Activated naive CD8-positive, alpha-beta T cell treated with anti-CD3 and anti-CD28 coated beads, Interleukin-2, amount 10 ng/mL, durations not matched to agents 7 days and 5 days (primary cell): ENCODE measurements at regions not wholly inside any gene's neighbourhood (a gene's known extent, or its start where the extent isn't known, plus 50 kb on each side); places are given as distances from the start of the nearest gene placed in this dataset.
"Not testable (repeated sequence)": the region's sequence is repeated elsewhere in the genome, so short reads cannot be mapped to it uniquely, and the experiment has no call there.

Experiments used
- ATAC-seq: fragments of 150-1000 bp; cut with Tn5 transposase; one replicate; pipeline ENCODE4 v1.10.0; 2021; ENCODE audit warnings: low read depth, moderate library complexity
- POLR2A ChIA-PET: fragments of 350-600 bp; sonication (Branson Sonifier 250); formaldehyde crosslinking; loops from one replicate; lab custom pipeline; 2021; ENCODE audit warnings: antibody characterized with exemption; lab: Charles Lee
- DNase-seq: peaks from one replicate; pipeline ENCODE4 v3.0.0; 2021
- H3K27ac Mint-ChIP-seq: one replicate; pipeline ENCODE4 v1.8.0; 2022; ENCODE audit warnings: mild to moderate bottlenecking, mixed read lengths
- H3K27me3 Mint-ChIP-seq: one replicate; pipeline ENCODE4 v1.8.0; 2022; ENCODE audit warnings: mild to moderate bottlenecking, moderate library complexity, mixed read lengths
- H3K36me3 Mint-ChIP-seq: one replicate; pipeline ENCODE4 v1.8.0; 2021; ENCODE audit warnings: mild to moderate bottlenecking, mixed read lengths
- H3K4me1 Mint-ChIP-seq: one replicate; pipeline ENCODE4 v1.8.0; 2021; ENCODE audit warnings: mixed read lengths
- H3K4me3 Mint-ChIP-seq: one replicate; pipeline ENCODE4 v1.8.0; 2022; ENCODE audit warnings: mild to moderate bottlenecking, moderate library complexity, mixed read lengths
- H3K9me3 Mint-ChIP-seq: one replicate; pipeline ENCODE4 v1.8.0; 2021; ENCODE audit warnings: mixed read lengths

GRCh38 chr10:124176349-124177179, 83.2 kb upstream of the CHST15 start:
- no peaks in the 10 kb centered on the region for H3K36me3 Mint-ChIP-seq
- H3K4me3 Mint-ChIP-seq: no peak overlapping the region
- peaks cover 6% of the 10 kb centered on the region for H3K27me3 Mint-ChIP-seq
- ATAC-seq: no peak
- peaks cover 7% of the 10 kb centered on the region for H3K4me1 Mint-ChIP-seq
- no peak overlapping the region for H3K27ac Mint-ChIP-seq
- no peak for DNase-seq
- no peaks in the 10 kb centered on the region for H3K9me3 Mint-ChIP-seq
- POLR2A ChIA-PET: no interaction called here

- Mint-ChIP-seq H3K27me3 (peaks cover 6% of the 10 kb centered on the region), H3K4me3 (no peak overlapping the region), H3K9me3 (no peaks in the 10 kb centered on the region), H3K36me3 (no peaks in the 10 kb centered on the region), H3K27ac (no peak overlapping the region), H3K4me1 (peaks cover 7% of the 10 kb centered on the region)
- ATAC-seq: peak; percentile 71
- POLR2A ChIA-PET: no interaction called here
- DNase-seq: peak; percentile 47
Observed at GRCh38 chr10:124175701-124176348, 82.4 kb upstream of the CHST15 start.

GRCh38 chr10:124174673-124175645, 81.6 kb upstream of the CHST15 start:
- DNase-seq (no peak), ATAC-seq (no peak)
- POLR2A ChIA-PET: no interaction called here
- H3K4me1 Mint-ChIP-seq: peaks cover 7% of the 10 kb centered on the region
- H3K36me3 Mint-ChIP-seq: no peaks in the 10 kb centered on the region
- H3K9me3 Mint-ChIP-seq: no peaks in the 10 kb centered on the region
- no peak overlapping the region for H3K4me3 Mint-ChIP-seq
- no peak overlapping the region for H3K27ac Mint-ChIP-seq
- peaks cover 6% of the 10 kb centered on the region for H3K27me3 Mint-ChIP-seq

- H3K9me3 Mint-ChIP-seq: no peaks in the 10 kb centered on the region
- no peaks in the 10 kb centered on the region for H3K36me3 Mint-ChIP-seq
- peaks cover 7% of the 10 kb centered on the region for H3K4me1 Mint-ChIP-seq
- H3K27ac Mint-ChIP-seq: no peak overlapping the region
- ATAC-seq: no peak
- POLR2A ChIA-PET: no interaction called here
- H3K4me3 Mint-ChIP-seq: no peak overlapping the region
- H3K27me3 Mint-ChIP-seq: peaks cover 6% of the 10 kb centered on the region
- DNase-seq: no peak
Observed at GRCh38 chr10:124174071-124174566, 80.7 kb upstream of the CHST15 start.

- Mint-ChIP-seq H3K9me3 (no peaks in the 10 kb centered on the region), H3K36me3 (no peaks in the 10 kb centered on the region), H3K4me1 (peaks cover 7% of the 10 kb centered on the region), H3K27me3 (peaks cover 6% of the 10 kb centered on the region), H3K27ac (no peak overlapping the region), H3K4me3 (no peak overlapping the region)
- no peak for DNase-seq
- no peak for ATAC-seq
- POLR2A ChIA-PET: no interaction called here
Observed at GRCh38 chr10:124173298-124173900, 80.0 kb upstream of the CHST15 start.

GRCh38 chr10:124172181-124172916, 79.0 kb upstream of the CHST15 start:
- Mint-ChIP-seq H3K27ac (no peak overlapping the region), H3K27me3 (peaks cover 6% of the 10 kb centered on the region)
- POLR2A ChIA-PET: no interaction called here

GRCh38 chr10:124171561-124171960, 78.2 kb upstream of the CHST15 start:
- H3K27ac Mint-ChIP-seq: no peak overlapping the region
- H3K27me3 Mint-ChIP-seq: peaks cover 6% of the 10 kb centered on the region
- H3K36me3 Mint-ChIP-seq: no peaks in the 10 kb centered on the region
- ATAC-seq: no peak
- no peak overlapping the region for H3K4me3 Mint-ChIP-seq
- POLR2A ChIA-PET: no interaction called here
- no peak for DNase-seq
- H3K4me1 Mint-ChIP-seq: peaks cover 7% of the 10 kb centered on the region
- no peaks in the 10 kb centered on the region for H3K9me3 Mint-ChIP-seq

More at GRCh38 chr10:124172181-124172916, 79.0 kb upstream of the CHST15 start:
- DNase-seq (no peak), ATAC-seq (no peak)
- Mint-ChIP-seq H3K4me3 (no peak overlapping the region), H3K9me3 (no peaks in the 10 kb centered on the region), H3K36me3 (no peaks in the 10 kb centered on the region), H3K4me1 (peaks cover 7% of the 10 kb centered on the region)

GRCh38 chr10:124170631-124171030, 77.2 kb upstream of the CHST15 start:
- no peaks in the 10 kb centered on the region for H3K4me1 Mint-ChIP-seq
- H3K27ac Mint-ChIP-seq: no peak overlapping the region
- POLR2A ChIA-PET: no interaction called here
- no peak overlapping the region for H3K4me3 Mint-ChIP-seq
- no peak for ATAC-seq
- no peak for DNase-seq
- H3K9me3 Mint-ChIP-seq: no peaks in the 10 kb centered on the region
- no peaks in the 10 kb centered on the region for H3K27me3 Mint-ChIP-seq
- no peaks in the 10 kb centered on the region for H3K36me3 Mint-ChIP-seq

- H3K4me1 Mint-ChIP-seq: no peaks in the 10 kb centered on the region
- H3K4me3 Mint-ChIP-seq: no peak overlapping the region
- H3K9me3 Mint-ChIP-seq: no peaks in the 10 kb centered on the region
- ATAC-seq: no peak
- no peak overlapping the region for H3K27ac Mint-ChIP-seq
- H3K36me3 Mint-ChIP-seq: no peaks in the 10 kb centered on the region
- no peak for DNase-seq
- peaks cover 5% of the 10 kb centered on the region for H3K27me3 Mint-ChIP-seq
- POLR2A ChIA-PET: interaction anchor here (0.7 kb wide), 1 partner anchor 27 kb away, joined by 3 read pairs; no protein-coding TSS in a partner anchor
Observed at GRCh38 chr10:124168991-124169802, 75.8 kb upstream of the CHST15 start.

- ATAC-seq: no peak
- no peaks in the 10 kb centered on the region for H3K9me3 Mint-ChIP-seq
- no peaks in the 10 kb centered on the region for H3K36me3 Mint-ChIP-seq
- POLR2A ChIA-PET: no interaction called here
- no peak overlapping the region for H3K27ac Mint-ChIP-seq
- H3K4me1 Mint-ChIP-seq: no peaks in the 10 kb centered on the region
- no peak for DNase-seq
- H3K27me3 Mint-ChIP-seq: peaks cover 9% of the 10 kb centered on the region
- H3K4me3 Mint-ChIP-seq: no peak overlapping the region
Observed at GRCh38 chr10:124168581-124168980, 75.2 kb upstream of the CHST15 start.

- DNase-seq, H3K27ac Mint-ChIP-seq, POLR2A ChIA-PET: not testable (repeated sequence)
Observed at GRCh38 chr10:124167925-124168324, 74.5 kb upstream of the CHST15 start.

More at GRCh38 chr10:124167925-124168324, 74.5 kb upstream of the CHST15 start:
- peaks cover 11% of the 10 kb centered on the region for H3K27me3 Mint-ChIP-seq
- H3K4me1 Mint-ChIP-seq, ATAC-seq, H3K36me3 Mint-ChIP-seq, H3K9me3 Mint-ChIP-seq, H3K4me3 Mint-ChIP-seq: not testable (repeated sequence)
